Panc1 (cell line): ENCODE measurements at regions not wholly inside any gene's neighbourhood (a gene's known extent, or its start where the extent isn't known, plus 50 kb on each side); places are given as distances from the start of the nearest gene placed in this dataset.

Source experiments
- ATAC-seq: fragments of 200-7000 bp; cut with Tn5 transposase; 2 replicates; pipeline ENCODE4 v1.9.1; 2020; ENCODE audit warnings: mild to moderate bottlenecking, moderate library complexity
- BruUV-seq: library from RNA; stranded (reverse); fragments of 400-500 nt; replicated peaks from 2 replicates; lab custom pipeline; 2021; lab: Mats Ljungman, UMichigan
- CTCF ChIA-PET: fragments of 300-600 bp; sonication (Branson Sonifier 250); formaldehyde crosslinking; loops from one replicate; lab custom pipeline; 2022; ENCODE audit warnings: antibody characterized with exemption; lab: Charles Lee
- POLR2A ChIA-PET: fragments of 300-600 bp; sonication (Branson Sonifier 250); formaldehyde crosslinking; loops from one replicate; lab custom pipeline; 2022; ENCODE audit warnings: antibody characterized with exemption; lab: Charles Lee
- DNase-seq: peaks from one replicate; pipeline ENCODE4 v3.0.0-alpha.2; 2010; ENCODE audit warnings: low read depth, low spot score
- H3K27ac ChIP-seq: 2 replicates; pipeline ENCODE4 v1.5.1; 2011; ENCODE audit warnings: mild to moderate bottlenecking, low read length, inconsistent platforms
- H3K27me3 ChIP-seq: fragments of 200-500 bp; sonication (Bioruptor generic); 2 replicates; pipeline ENCODE4 v1.6.0; 2014; ENCODE audit warnings: low read length, inconsistent platforms; ENCODE audit not compliant: control insufficient read depth, insufficient read depth
- H3K36me3 ChIP-seq: fragments of 200-500 bp; sonication (Bioruptor generic); 2 replicates; pipeline ENCODE4 v1.5.1; 2014; ENCODE audit warnings: inconsistent platforms, mild to moderate bottlenecking, low read length, moderate library complexity; ENCODE audit not compliant: control insufficient read depth, insufficient read depth
- H3K4me1 ChIP-seq: 2 replicates; pipeline ENCODE4 v1.5.1; 2011; ENCODE audit warnings: inconsistent platforms, mild to moderate bottlenecking, low read length, moderate library complexity; ENCODE audit not compliant: control insufficient read depth, insufficient read depth
- H3K4me3 ChIP-seq, 2 experiments: 2 replicates each; pipeline ENCODE4 v1.5.1; 2011 to 2012; ENCODE audit warnings: low read depth in 2 of 2, low read length in 2 of 2, mild to moderate bottlenecking in 2 of 2, inconsistent platforms in 1 of 2, moderate library complexity in 1 of 2
- H3K9me3 ChIP-seq: fragments of 200-500 bp; sonication (Bioruptor generic); 2 replicates; pipeline ENCODE4 v1.5.1; 2014; ENCODE audit warnings: low read depth, mild to moderate bottlenecking, inconsistent platforms, low read length, moderate library complexity; ENCODE audit not compliant: control insufficient read depth, insufficient read depth
- CTCF ChIP-seq: fragments of 450-650 bp; IDR thresholded peaks from 2 replicates; pipeline ENCODE4 v1.5.1; 2017; ENCODE audit warnings: mild to moderate bottlenecking
- POLR2AphosphoS5 ChIP-seq: IDR thresholded peaks from 2 replicates; pipeline ENCODE4 v1.6.1; 2012; ENCODE audit warnings: mild to moderate bottlenecking, low read depth, low read length, moderate library complexity
- REST ChIP-seq, 2 experiments: IDR thresholded peaks; 2 replicates each; pipeline ENCODE4 v1.6.1; 2011 to 2012; ENCODE audit warnings: low read depth in 2 of 2, control low read depth in 1 of 2, low read length in 1 of 2, mild to moderate bottlenecking in 1 of 2, moderate library complexity in 1 of 2; ENCODE audit not compliant: insufficient read depth in 1 of 2
- SIN3A ChIP-seq: IDR thresholded peaks from 2 replicates; pipeline ENCODE4 v1.6.1; 2012; ENCODE audit warnings: low read depth, mild to moderate bottlenecking, low read length, moderate library complexity, borderline replicate concordance; ENCODE audit not compliant: insufficient read depth
- TCF7L2 ChIP-seq: IDR thresholded peaks from 2 replicates; pipeline ENCODE4 v1.6.1; 2011; ENCODE audit warnings: mild to moderate bottlenecking, low read depth, low read length, inconsistent platforms
- in situ Hi-C: cut with HindIII; loops from 2 replicates; pipeline ENCODE4 v1.10.0; 2016; ENCODE audit warnings: low sequenced_read_pairs, low pct_unique_long_range_greater_than_20kb
- intact Hi-C: fragments of 100-400 bp; cut with micrococcal nuclease; formaldehyde crosslinking; loops from one replicate; pipeline ENCODE4 v1.10.0; 2022; ENCODE audit not compliant: unreplicated experiment

- no TSS peak for BruUV-seq
- ChIA-PET CTCF (no interaction called here), POLR2A (no interaction called here)
- DNase-seq (no peak), ATAC-seq (no peak)
- no peaks in the 10 kb centered on the region for H3K9me3 ChIP-seq
- in situ Hi-C loops (no loop called here), intact Hi-C loops (no loop called here)
- no peak overlapping the region for H3K4me3 ChIP-seq
- TF ChIP-seq POLR2AphosphoS5 = no peak
- TF ChIP-seq TCF7L2 = no peak
- no peak for TF ChIP-seq REST (IDR thresholded peaks at IDR 0.05; ENCODE audit: insufficient read depth in 1 of 2, low read depth in 2 of 2, low read length in 1 of 2)
- no peak for TF ChIP-seq CTCF
- TF ChIP-seq SIN3A = no peak
- H3K27me3 ChIP-seq = no peaks in the 10 kb centered on the region
- no peak overlapping the region for H3K27ac ChIP-seq
- no peaks in the 10 kb centered on the region for H3K36me3 ChIP-seq
- no peaks in the 10 kb centered on the region for H3K4me1 ChIP-seq
Observed at GRCh38 chr6:164889980-164890379, 419.4 kb downstream of the C6orf118 start.

GRCh38 chr6:164887660-164888059, 421.7 kb downstream of the C6orf118 start:
- no peak for TF ChIP-seq REST (IDR thresholded peaks at IDR 0.05; ENCODE audit: insufficient read depth in 1 of 2, low read depth in 2 of 2, low read length in 1 of 2)
- no peak for TF ChIP-seq CTCF
- TF ChIP-seq POLR2AphosphoS5 = no peak
- no peak for TF ChIP-seq SIN3A
- CTCF ChIA-PET = no interaction called here
- in situ Hi-C loops = no loop called here

More at GRCh38 chr6:164887660-164888059, 421.7 kb downstream of the C6orf118 start:
- intact Hi-C loops = no loop called here
- no peak for DNase-seq
- H3K9me3 ChIP-seq = no peaks in the 10 kb centered on the region
- ATAC-seq = no peak
- H3K27me3 ChIP-seq = no peaks in the 10 kb centered on the region
- H3K4me3 ChIP-seq = no peak overlapping the region
- H3K4me1 ChIP-seq = no peaks in the 10 kb centered on the region
- H3K27ac ChIP-seq = no peak overlapping the region
- H3K36me3 ChIP-seq = no peaks in the 10 kb centered on the region
- no TSS peak for BruUV-seq
- POLR2A ChIA-PET = no interaction called here
